CD4-positive, CD25-positive, alpha-beta regulatory T cell (primary cell): ENCODE measurements at regions not wholly inside any gene's neighbourhood (a gene's known extent, or its start where the extent isn't known, plus 50 kb on each side); places are given as distances from the start of the nearest gene placed in this dataset.
A peak's percentile ranks its signal among the peaks of the same experiment; 100 is the strongest.

Experiments
- ATAC-seq, 2 donors: fragments of 150-1000 bp; cut with Tn5 transposase; one replicate each; pipeline ENCODE4 v1.10.0; 2021; ENCODE audit warnings: low read depth in 2 of 2, moderate number of reproducible peaks in 2 of 2, moderate library complexity in 1 of 2
- DNase-seq, 3 donors: peaks; one replicate each; pipeline versions ENCODE4 v3.0.0 to v3.0.0-alpha.2; 2012 to 2022; ENCODE audit warnings: mixed read lengths in 1 of 3
- H3K27ac ChIP-seq: one replicate; pipeline ENCODE4 v1.7.0; 2013; ENCODE audit warnings: mild to moderate bottlenecking, low read length; ENCODE audit not compliant: insufficient read depth, poor library complexity, severe bottlenecking
- H3K27me3 ChIP-seq: one replicate; pipeline ENCODE4 v1.7.0; 2013; ENCODE audit warnings: low read length; ENCODE audit not compliant: control insufficient read depth, insufficient read depth
- H3K36me3 ChIP-seq: one replicate; pipeline ENCODE4 v1.7.0; 2013; ENCODE audit warnings: mild to moderate bottlenecking, low read length, moderate library complexity; ENCODE audit not compliant: control insufficient read depth, insufficient read depth
- H3K4me1 ChIP-seq: 2 replicates; pipeline ENCODE4 v1.7.0; 2013; ENCODE audit warnings: mild to moderate bottlenecking, low read length; ENCODE audit not compliant: insufficient read depth, control insufficient read depth, poor library complexity, severe bottlenecking
- H3K4me3 ChIP-seq: one replicate; pipeline ENCODE4 v1.7.0; 2013; ENCODE audit warnings: low read depth, mild to moderate bottlenecking, low read length, moderate library complexity
- H3K9me3 ChIP-seq, 2 experiments: 1 replicate in 1 of 2; 2 replicates in 1 of 2; pipeline ENCODE4 v1.7.0; 2013; ENCODE audit warnings: low read length in 2 of 2, mild to moderate bottlenecking in 1 of 2, moderate library complexity in 1 of 2; ENCODE audit not compliant: control insufficient read depth in 2 of 2
- H3K27ac Mint-ChIP-seq, 3 donors: one replicate each; pipeline ENCODE4 v1.8.0; 2020 to 2022; ENCODE audit warnings: mild to moderate bottlenecking in 3 of 3, mixed read lengths in 3 of 3, moderate library complexity in 2 of 3
- H3K27me3 Mint-ChIP-seq: one replicate; pipeline ENCODE4 v1.8.0; 2022; ENCODE audit warnings: mild to moderate bottlenecking, mixed read lengths
- H3K36me3 Mint-ChIP-seq: one replicate; pipeline ENCODE4 v1.8.0; 2020; ENCODE audit warnings: mixed read lengths
- H3K4me1 Mint-ChIP-seq, 4 donors: one replicate each; pipeline ENCODE4 v1.8.0; 2020 to 2022; ENCODE audit warnings: mixed read lengths in 4 of 4, mild to moderate bottlenecking in 1 of 4
- H3K4me3 Mint-ChIP-seq, 4 donors: one replicate each; pipeline ENCODE4 v1.8.0; 2020 to 2022; ENCODE audit warnings: mild to moderate bottlenecking in 4 of 4, mixed read lengths in 4 of 4, moderate library complexity in 3 of 4
- H3K9me3 Mint-ChIP-seq, 7 donors: one replicate each; pipeline ENCODE4 v1.8.0; 2020 to 2022; ENCODE audit warnings: mixed read lengths in 7 of 7, mild to moderate bottlenecking in 3 of 7, moderate library complexity in 2 of 7

DNA sequence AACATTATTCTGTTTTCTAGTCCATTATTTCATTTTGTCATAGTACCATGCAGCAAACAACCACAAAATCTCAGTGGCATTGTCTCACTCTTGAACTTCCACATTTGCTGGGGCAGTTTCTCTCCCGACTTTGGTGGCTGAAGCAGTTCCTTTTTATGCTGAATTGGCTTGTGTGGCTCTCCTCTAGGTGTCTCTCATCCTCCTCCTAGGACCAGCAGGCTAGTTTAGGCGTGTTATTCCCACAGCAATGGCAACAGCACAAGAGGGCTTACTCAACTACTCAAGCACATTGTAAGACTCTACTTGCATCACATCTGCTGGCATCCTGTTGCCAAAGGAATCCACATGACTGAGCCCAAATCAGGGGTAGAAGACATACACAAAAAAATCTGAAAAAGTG lies 201.8 kb upstream of the KCNH8 start:
- Mint-ChIP-seq H3K27me3 (no peaks in the 10 kb centered on the region), H3K27ac (no peak overlapping the region), H3K9me3 (peaks cover 0 to 4% (median 0%) of the 10 kb centered on the region in 7 donors), H3K4me1 (no peaks in the 10 kb centered on the region), H3K36me3 (no peaks in the 10 kb centered on the region), H3K4me3 (no peak overlapping the region)
- DNase-seq: no peak
- H3K4me1 ChIP-seq: no peaks in the 10 kb centered on the region
- no peaks in the 10 kb centered on the region for H3K9me3 ChIP-seq
- H3K4me3 ChIP-seq: no peak overlapping the region
- H3K27me3 ChIP-seq: no peaks in the 10 kb centered on the region
- no peak overlapping the region for H3K27ac ChIP-seq
- no peaks in the 10 kb centered on the region for H3K36me3 ChIP-seq
- ATAC-seq: no peak

DNA sequence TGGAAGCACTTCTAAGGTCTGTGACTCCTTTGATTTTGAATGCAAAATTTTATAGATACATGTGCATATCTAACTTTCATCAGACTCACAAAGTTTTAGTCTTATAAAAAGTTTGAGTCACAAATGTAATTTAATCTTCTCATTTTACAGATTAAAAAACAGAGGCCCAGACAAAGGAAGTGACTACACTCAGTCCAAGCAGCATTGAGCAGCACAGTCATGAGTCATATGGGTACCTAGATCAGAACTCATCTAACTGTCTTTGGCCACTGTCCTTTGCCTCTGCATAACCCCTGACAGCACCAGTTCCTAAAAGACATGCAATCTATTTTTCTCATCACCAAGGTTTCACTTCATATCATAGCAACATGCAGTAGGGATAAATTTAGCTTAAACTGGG lies 210.7 kb upstream of the KCNH8 start:
- DNase-seq (peak in 1 of 3 donors; percentile 2), ATAC-seq (no peak)
- H3K9me3 ChIP-seq: no peaks in the 10 kb centered on the region
- Mint-ChIP-seq H3K36me3 (no peaks in the 10 kb centered on the region), H3K4me3 (no peak overlapping the region), H3K27ac (no peak overlapping the region), H3K9me3 (peaks cover 0 to 4% (median 0%) of the 10 kb centered on the region in 7 donors), H3K27me3 (no peaks in the 10 kb centered on the region), H3K4me1 (no peaks in the 10 kb centered on the region)
- no peaks in the 10 kb centered on the region for H3K27me3 ChIP-seq
- no peak overlapping the region for H3K4me3 ChIP-seq
- no peak overlapping the region for H3K27ac ChIP-seq
- H3K36me3 ChIP-seq: no peaks in the 10 kb centered on the region
- no peaks in the 10 kb centered on the region for H3K4me1 ChIP-seq

DNA sequence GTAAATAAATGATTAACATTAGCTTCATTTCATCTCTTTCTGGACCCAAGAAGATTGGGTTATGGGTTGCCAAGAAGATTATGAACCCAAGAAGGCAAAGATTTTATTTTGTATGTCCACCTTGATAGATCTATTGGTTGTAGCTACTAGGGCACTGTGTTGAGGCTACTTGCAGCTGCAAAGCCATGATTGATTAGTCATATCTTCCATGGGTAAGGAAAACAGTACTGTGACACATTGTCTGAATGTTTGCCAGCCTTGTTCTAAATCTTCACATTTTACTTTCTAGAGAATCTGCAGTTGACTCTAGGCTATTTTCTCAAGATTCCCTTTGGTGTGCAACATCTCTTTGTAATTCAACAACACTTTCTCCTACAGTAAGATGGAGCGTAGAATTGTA lies 229.2 kb upstream of the KCNH8 start:
- DNase-seq (no peak), ATAC-seq (no peak)
- no peaks in the 10 kb centered on the region for H3K4me1 Mint-ChIP-seq
- H3K4me1 ChIP-seq: no peaks in the 10 kb centered on the region
- H3K27me3 ChIP-seq: no peaks in the 10 kb centered on the region
- no peak overlapping the region for H3K4me3 ChIP-seq
- H3K27ac Mint-ChIP-seq: no peak overlapping the region
- H3K36me3 Mint-ChIP-seq: no peaks in the 10 kb centered on the region
- no peaks in the 10 kb centered on the region for H3K9me3 ChIP-seq
- no peaks in the 10 kb centered on the region for H3K27me3 Mint-ChIP-seq
- H3K9me3 Mint-ChIP-seq: peaks cover 0 to 11% (median 3%) of the 10 kb centered on the region in 7 donors
- H3K36me3 ChIP-seq: no peaks in the 10 kb centered on the region
- no peak overlapping the region for H3K27ac ChIP-seq
- no peak overlapping the region for H3K4me3 Mint-ChIP-seq

DNA sequence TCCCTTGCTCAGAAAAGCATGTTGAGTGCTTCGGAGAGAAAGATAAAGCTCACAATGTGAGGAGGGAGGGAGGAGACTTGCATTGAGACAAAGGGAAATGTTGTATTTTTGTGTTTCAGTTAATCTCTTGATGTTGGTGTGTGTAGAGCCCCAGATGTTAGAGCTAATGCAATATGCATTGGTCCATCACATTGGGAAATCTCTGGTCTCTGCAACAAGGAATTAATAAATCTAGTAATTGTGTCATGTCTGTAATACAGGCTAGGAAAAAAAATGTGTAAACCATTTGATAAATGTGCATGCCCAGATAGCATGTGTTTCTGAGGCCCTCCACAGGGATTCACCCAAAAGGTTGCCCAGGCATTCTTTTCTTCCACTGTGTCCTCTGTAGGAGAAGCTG lies 230.4 kb upstream of the KCNH8 start:
- no peak overlapping the region for H3K4me3 Mint-ChIP-seq
- H3K27ac ChIP-seq: no peak overlapping the region
- no peaks in the 10 kb centered on the region for H3K36me3 Mint-ChIP-seq

DNA sequence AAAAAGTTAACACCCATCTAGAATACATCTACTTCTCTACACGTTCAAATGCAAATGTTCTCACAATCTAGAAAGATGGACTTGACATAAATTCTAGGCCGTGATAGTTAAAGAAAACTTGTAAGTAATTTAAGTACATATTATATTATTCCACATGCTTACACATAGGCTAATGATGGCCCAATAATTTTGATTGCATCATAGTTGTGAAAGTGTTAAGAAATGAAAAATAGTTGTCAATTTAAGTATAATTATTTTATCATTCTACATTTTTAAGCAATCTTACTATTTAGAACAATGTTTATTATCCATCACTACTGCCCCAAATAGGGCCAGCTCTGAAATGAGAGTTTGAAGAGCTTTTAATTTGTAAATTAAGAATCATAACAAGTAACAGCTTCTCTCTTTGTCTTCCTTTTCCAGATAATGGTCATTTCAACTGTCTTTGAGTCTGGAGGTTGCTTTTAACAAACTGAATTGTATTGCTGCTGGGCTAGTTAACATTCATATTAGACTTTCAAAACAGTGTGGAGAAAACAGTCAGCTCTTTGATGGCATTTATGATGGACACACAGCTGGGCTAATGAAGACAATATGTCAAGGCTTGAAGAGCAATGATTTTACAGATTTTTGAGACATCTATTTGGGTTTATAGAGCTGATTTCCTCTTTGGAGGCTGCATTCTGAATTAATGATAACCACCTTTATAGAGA lies 246.1 kb upstream of the KCNH8 start:
- H3K4me3 Mint-ChIP-seq: no peak overlapping the region
- DNase-seq: no peak
- H3K9me3 Mint-ChIP-seq: peaks cover 0 to 1% (median 0%) of the 10 kb centered on the region in 7 donors
- H3K4me1 Mint-ChIP-seq: no peaks in the 10 kb centered on the region
- Histone ChIP-seq H3K36me3 (no peaks in the 10 kb centered on the region), H3K27me3 (no peaks in the 10 kb centered on the region), H3K4me3 (no peak overlapping the region), H3K9me3 (no peaks in the 10 kb centered on the region), H3K27ac (no peak overlapping the region), H3K4me1 (no peaks in the 10 kb centered on the region)
- peaks cover 4% of the 10 kb centered on the region for H3K27me3 Mint-ChIP-seq
- H3K36me3 Mint-ChIP-seq: no peaks in the 10 kb centered on the region
- no peak for ATAC-seq
- no peak overlapping the region for H3K27ac Mint-ChIP-seq

More for the DNA sequence above, 230.4 kb upstream of the KCNH8 start:
- H3K9me3 Mint-ChIP-seq: peaks cover 0 to 6% (median 2%) of the 10 kb centered on the region in 7 donors
- ATAC-seq (no peak), DNase-seq (no peak)
- Histone ChIP-seq H3K4me3 (no peak overlapping the region), H3K36me3 (no peaks in the 10 kb centered on the region), H3K4me1 (no peaks in the 10 kb centered on the region), H3K27me3 (no peaks in the 10 kb centered on the region), H3K9me3 (no peaks in the 10 kb centered on the region)
- H3K4me1 Mint-ChIP-seq: no peaks in the 10 kb centered on the region
- H3K27ac Mint-ChIP-seq: no peak overlapping the region
- no peaks in the 10 kb centered on the region for H3K27me3 Mint-ChIP-seq

DNA sequence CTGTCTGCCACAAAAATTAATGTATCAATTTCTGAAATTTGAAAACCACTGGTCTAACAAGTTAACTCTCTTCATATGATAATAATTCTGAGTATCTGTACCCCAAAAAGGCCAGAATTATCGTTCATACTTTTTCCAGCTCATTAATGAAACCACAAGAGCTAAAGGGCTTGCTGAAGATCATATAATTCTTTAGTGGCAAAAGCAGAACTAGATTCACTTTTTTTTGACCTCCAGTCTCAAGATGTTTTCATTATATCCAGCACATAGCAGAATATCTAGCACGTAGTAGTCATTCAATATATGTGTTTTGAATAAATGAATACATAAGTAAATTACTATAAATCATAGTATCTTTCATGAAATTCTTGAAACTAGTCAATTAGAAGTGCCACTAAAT lies 246.7 kb upstream of the KCNH8 start:
- Mint-ChIP-seq H3K4me3 (no peak overlapping the region), H3K4me1 (no peaks in the 10 kb centered on the region)
- ATAC-seq: no peak

DNA sequence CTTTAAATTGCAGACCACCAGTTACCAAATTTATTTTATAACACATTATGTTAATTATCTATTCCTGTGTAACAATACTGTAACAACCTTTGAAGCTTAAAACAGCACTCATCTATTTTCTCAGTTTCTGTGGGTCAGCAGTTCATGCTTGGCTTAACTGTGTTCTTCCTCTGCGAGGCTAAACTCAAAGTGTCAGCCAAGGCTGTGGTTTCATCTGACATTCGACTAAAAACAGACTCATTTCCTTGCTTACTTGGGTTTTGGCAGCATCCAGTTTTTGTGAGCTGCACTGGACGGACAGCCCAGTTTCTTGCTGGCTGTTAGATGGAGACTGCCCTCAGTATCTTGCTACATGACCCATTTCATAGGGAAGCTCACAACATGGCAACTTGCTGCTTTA lies 247.3 kb upstream of the KCNH8 start:
- Mint-ChIP-seq H3K27ac (no peak overlapping the region), H3K36me3 (no peaks in the 10 kb centered on the region), H3K27me3 (peaks cover 10% of the 10 kb centered on the region), H3K9me3 (peaks cover 0 to 3% (median 0%) of the 10 kb centered on the region in 7 donors), H3K4me3 (no peak overlapping the region), H3K4me1 (no peaks in the 10 kb centered on the region)
- Histone ChIP-seq H3K27me3 (no peaks in the 10 kb centered on the region), H3K4me3 (no peak overlapping the region), H3K36me3 (no peaks in the 10 kb centered on the region), H3K4me1 (no peaks in the 10 kb centered on the region), H3K9me3 (no peaks in the 10 kb centered on the region), H3K27ac (no peak overlapping the region)
- DNase-seq (no peak), ATAC-seq (no peak)

More for the DNA sequence above, 246.7 kb upstream of the KCNH8 start:
- Histone ChIP-seq H3K36me3 (no peaks in the 10 kb centered on the region), H3K27me3 (no peaks in the 10 kb centered on the region), H3K9me3 (no peaks in the 10 kb centered on the region), H3K27ac (no peak overlapping the region), H3K4me3 (no peak overlapping the region), H3K4me1 (no peaks in the 10 kb centered on the region)
- Mint-ChIP-seq H3K27me3 (peaks cover 5% of the 10 kb centered on the region), H3K9me3 (peaks cover 0 to 2% (median 0%) of the 10 kb centered on the region in 7 donors), H3K27ac (no peak overlapping the region), H3K36me3 (no peaks in the 10 kb centered on the region)
- no peak for DNase-seq

DNA sequence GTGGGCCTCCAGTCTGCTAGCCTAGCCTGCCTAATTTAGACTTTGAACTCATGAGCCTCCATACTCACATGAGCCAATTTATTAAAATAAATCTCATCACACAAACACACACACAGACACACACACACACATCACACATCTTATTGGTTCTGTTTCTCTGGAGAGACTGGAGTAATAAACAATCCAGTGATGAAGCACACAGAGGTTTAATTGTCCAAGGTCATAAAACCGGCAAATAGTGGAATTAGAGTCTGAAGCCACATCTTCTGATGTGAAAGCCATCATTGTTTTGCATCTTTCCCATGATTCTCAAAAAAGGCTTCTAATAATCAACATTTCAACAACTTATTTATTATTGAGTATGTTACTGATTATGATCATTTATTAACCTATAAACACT lies 249.4 kb upstream of the KCNH8 start:
- Histone ChIP-seq H3K4me1 (no peaks in the 10 kb centered on the region), H3K27me3 (no peaks in the 10 kb centered on the region), H3K27ac (no peak overlapping the region), H3K36me3 (no peaks in the 10 kb centered on the region), H3K9me3 (no peaks in the 10 kb centered on the region), H3K4me3 (no peak overlapping the region)
- Mint-ChIP-seq H3K27ac (no peak overlapping the region), H3K9me3 (peaks cover 0 to 2% (median 0%) of the 10 kb centered on the region in 7 donors), H3K4me1 (no peaks in the 10 kb centered on the region), H3K36me3 (no peaks in the 10 kb centered on the region), H3K4me3 (no peak overlapping the region), H3K27me3 (peaks cover 10% of the 10 kb centered on the region)
- ATAC-seq (no peak), DNase-seq (no peak)
